ENCODE measurements at regions not wholly inside any gene's neighbourhood (a gene's known extent, or its start where the extent isn't known, plus 50 kb on each side); places are given as distances from the start of the nearest gene placed in this dataset.
"Not testable (repeated sequence)": the region's sequence is repeated elsewhere in the genome, so short reads cannot be mapped to it uniquely, and the experiment has no call there.

DNA sequence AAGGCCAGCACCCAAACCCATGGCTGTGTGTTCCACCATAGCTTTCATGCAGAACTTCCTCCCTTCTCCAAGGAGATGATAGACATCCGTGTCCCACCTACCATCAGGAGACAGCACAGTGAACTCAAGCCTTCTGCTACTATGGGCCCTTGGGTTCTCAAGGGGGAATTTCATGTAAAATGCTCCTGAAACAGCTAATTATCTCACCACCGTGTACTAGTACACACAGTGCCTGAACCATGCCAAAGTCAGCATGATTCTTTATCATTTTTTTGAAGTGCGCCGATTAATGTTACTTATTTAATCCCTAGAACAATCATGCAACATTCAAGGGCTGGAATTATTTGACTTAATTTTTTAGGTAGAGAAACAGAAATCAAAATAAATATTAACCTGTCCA is 151.7 kb downstream of the FAM72C start:
- not testable (repeated sequence) for TF ChIP-seq CTCF (IDR thresholded peaks at IDR 0.05 in 8 of 11, conservative IDR thresholded peaks at IDR 0.05 in 3 of 11); POLR2A (IDR thresholded peaks at IDR 0.05)
